ENCODE measurements at regions not wholly inside any gene's neighbourhood (a gene's known extent, or its start where the extent isn't known, plus 50 kb on each side); places are given as distances from the start of the nearest gene placed in this dataset.

GRCh38 chr15:77746254-77747174, 113.8 kb upstream of the LINGO1 start:
- H3K27me3 ChIP-seq, result no peaks in the 10 kb centered on the region
- H3K36me3 ChIP-seq, result no peaks in the 10 kb centered on the region
- no peaks in the 10 kb centered on the region for H3K9me3 ChIP-seq
- peaks cover 20% of the 10 kb centered on the region for H3K4me1 ChIP-seq
- TF ChIP-seq CTCF (IDR thresholded peaks at IDR 0.05; ENCODE audit: low read depth, low read length), result no peak
- no peak for DNase-seq
- no peak overlapping the region for H3K4me3 ChIP-seq (ENCODE audit: low read depth, low read length)

DNA sequence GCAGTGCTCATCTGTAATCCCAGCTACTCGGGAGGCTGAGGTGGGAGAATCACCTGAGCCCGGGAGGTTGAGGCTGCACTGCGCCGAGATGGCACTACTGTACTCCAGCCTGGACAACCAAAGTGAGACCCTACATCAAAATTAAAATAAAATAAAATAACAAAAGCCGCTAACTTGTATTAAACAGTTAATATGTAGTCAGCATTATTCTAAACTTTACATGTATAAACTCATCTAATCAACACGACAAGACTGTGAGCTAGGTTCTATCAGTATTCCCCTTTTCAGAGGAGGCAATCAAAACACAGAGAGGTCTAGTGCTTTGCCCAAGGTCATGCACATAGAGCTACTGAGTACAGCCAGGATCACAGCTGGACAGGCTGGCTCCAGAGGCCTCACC, 111.7 kb upstream of the LINGO1 start:
- H3K4me1 ChIP-seq, result peaks cover 21% of the 10 kb centered on the region
- no peaks in the 10 kb centered on the region for H3K27me3 ChIP-seq
- no peaks in the 10 kb centered on the region for H3K36me3 ChIP-seq

GRCh38 chr15:77742570-77742969, 109.9 kb upstream of the LINGO1 start:
- TF ChIP-seq CTCF (IDR thresholded peaks at IDR 0.05; ENCODE audit: low read depth, low read length), result no peak
- H3K36me3 ChIP-seq, result no peaks in the 10 kb centered on the region
- H3K9me3 ChIP-seq, result no peaks in the 10 kb centered on the region
- peaks cover 22% of the 10 kb centered on the region for H3K4me1 ChIP-seq
- no peak overlapping the region for H3K4me3 ChIP-seq (ENCODE audit: low read depth, low read length)
- DNase-seq, result no peak
- H3K27me3 ChIP-seq, result no peaks in the 10 kb centered on the region

More for the DNA sequence above, 111.7 kb upstream of the LINGO1 start:
- Histone ChIP-seq H3K4me3 (ENCODE audit: low read depth, low read length) (no peak overlapping the region), H3K9me3 (no peaks in the 10 kb centered on the region)
- TF ChIP-seq CTCF (IDR thresholded peaks at IDR 0.05; ENCODE audit: low read depth, low read length), result no peak
- DNase-seq, result no peak

DNA sequence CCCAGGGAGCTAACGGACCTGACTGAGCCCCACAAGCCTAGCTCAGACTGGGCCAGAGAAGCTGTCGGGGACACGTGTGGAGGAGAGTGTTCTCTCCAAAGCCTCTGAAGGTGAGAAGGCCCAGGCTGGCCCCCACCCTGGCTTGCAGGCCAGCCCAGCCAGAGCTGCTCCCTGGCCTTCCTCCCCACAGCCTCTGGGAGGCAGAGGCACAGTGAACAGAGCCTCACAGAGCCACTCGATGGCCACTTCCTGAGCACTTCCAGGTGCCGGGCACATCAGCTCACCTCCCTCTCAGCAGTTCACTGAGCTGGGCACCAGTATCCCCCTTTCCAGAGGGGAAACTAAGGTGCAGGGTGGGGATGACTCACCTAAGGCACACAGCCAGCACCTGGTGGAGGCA, 109.4 kb upstream of the LINGO1 start:
- no peak overlapping the region for H3K4me3 ChIP-seq (ENCODE audit: low read depth, low read length)
- peaks cover 19% of the 10 kb centered on the region for H3K4me1 ChIP-seq
- no peaks in the 10 kb centered on the region for H3K36me3 ChIP-seq
- no peak for TF ChIP-seq CTCF (IDR thresholded peaks at IDR 0.05; ENCODE audit: low read depth, low read length)
- H3K9me3 ChIP-seq, result no peaks in the 10 kb centered on the region
- no peak for DNase-seq
- no peaks in the 10 kb centered on the region for H3K27me3 ChIP-seq

DNA sequence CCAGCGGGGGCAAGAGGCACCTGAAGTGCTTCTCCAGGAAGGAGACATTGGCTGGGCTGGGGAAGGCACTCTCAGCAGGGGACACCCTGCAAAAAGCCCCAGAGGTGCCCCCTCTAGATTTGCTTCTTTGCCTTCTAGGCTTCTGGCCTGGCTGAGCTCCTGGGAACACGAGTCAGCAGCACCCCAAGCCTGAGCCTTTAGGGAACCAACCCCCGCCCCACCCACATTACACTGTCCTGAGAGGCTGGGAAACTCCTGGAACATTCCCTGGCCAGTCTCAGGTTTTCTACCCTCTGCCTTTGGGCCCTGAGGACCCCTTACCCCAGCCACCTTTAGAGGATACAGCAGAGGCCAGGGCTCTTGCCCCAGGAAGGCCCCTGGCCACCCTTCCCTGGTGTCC, 108.4 kb upstream of the LINGO1 start:
- Histone ChIP-seq H3K27me3 (no peaks in the 10 kb centered on the region), H3K4me1 (peaks cover 9% of the 10 kb centered on the region)
- no peak for TF ChIP-seq CTCF (IDR thresholded peaks at IDR 0.05; ENCODE audit: low read depth, low read length)

More for the DNA sequence above, 108.4 kb upstream of the LINGO1 start:
- no peaks in the 10 kb centered on the region for H3K36me3 ChIP-seq
- H3K4me3 ChIP-seq (ENCODE audit: low read depth, low read length), result no peak overlapping the region
- no peaks in the 10 kb centered on the region for H3K9me3 ChIP-seq
- no peak for DNase-seq

Data from BE2C (cell line).